IMR-90 (cell line): ENCODE measurements at regions not wholly inside any gene's neighbourhood (a gene's known extent, or its start where the extent isn't known, plus 50 kb on each side); places are given as distances from the start of the nearest gene placed in this dataset.

ENCODE experiments used
- ATAC-seq: fragments of 200-7000 bp; cut with Tn5 transposase; 2 replicates; pipeline ENCODE4 v1.9.1; 2020; ENCODE audit warnings: low read depth, mild to moderate bottlenecking, moderate library complexity
- BruUV-seq: library from RNA; stranded (reverse); fragments of 400-500 nt; replicated peaks from 2 replicates; lab custom pipeline; 2021; lab: Mats Ljungman, UMichigan
- CTCF ChIA-PET: fragments of 300-600 bp; formaldehyde crosslinking; extraction: SDS; loops from one replicate; lab custom pipeline; 2021; ENCODE audit warnings: antibody characterized with exemption; lab: Yijun Ruan, JAX
- POLR2A ChIA-PET: fragments of 300-600 bp; sonication (Branson Sonifier 250); formaldehyde crosslinking; loops from one replicate; lab custom pipeline; 2022; ENCODE audit warnings: antibody characterized with exemption; ENCODE audit not compliant: unreplicated experiment; lab: Charles Lee
- DNase-seq: peaks from one replicate; pipeline ENCODE4 v3.0.0; 2013
- H2AFZ ChIP-seq: replicated peaks from 2 replicates; pipeline ENCODE3; 2013; ENCODE audit warnings: low read length, mild to moderate bottlenecking; ENCODE audit not compliant: poor library complexity
- H2AK5ac ChIP-seq: 2 replicates; pipeline ENCODE4 v1.6.1; 2013; ENCODE audit warnings: low read depth, low read length, inconsistent platforms
- H2AK9ac ChIP-seq: replicated peaks from 2 replicates; pipeline ENCODE3; 2013; ENCODE audit warnings: mild to moderate bottlenecking, low read depth, low read length, moderate library complexity; ENCODE audit not compliant: poor library complexity
- H2BK120ac ChIP-seq: 2 replicates; pipeline ENCODE4 v1.6.1; 2013; ENCODE audit warnings: low read depth, low read length, inconsistent platforms
- H2BK15ac ChIP-seq: 3 replicates; pipeline ENCODE4 v1.6.1; 2013; ENCODE audit warnings: low read depth, low read length, inconsistent platforms
- H2BK20ac ChIP-seq: 2 replicates; pipeline ENCODE4 v1.6.1; 2013; ENCODE audit warnings: low read depth, mild to moderate bottlenecking, inconsistent platforms, low read length, moderate library complexity
- H2BK5ac ChIP-seq: 2 replicates; pipeline ENCODE4 v1.6.1; 2013; ENCODE audit warnings: mild to moderate bottlenecking, low read depth, low read length, inconsistent platforms; ENCODE audit not compliant: poor library complexity, severe bottlenecking
- H3K14ac ChIP-seq: replicated peaks from 2 replicates; pipeline ENCODE4 v1.6.1; 2013; ENCODE audit warnings: low read depth, low read length, inconsistent platforms
- H3K18ac ChIP-seq: 2 replicates; pipeline ENCODE4 v1.6.1; 2013; ENCODE audit warnings: low read depth, low read length, control low read depth
- H3K23ac ChIP-seq: 2 replicates; pipeline ENCODE4 v1.6.1; 2013; ENCODE audit warnings: low read depth, low read length, inconsistent platforms
- H3K27ac ChIP-seq: 2 replicates; pipeline ENCODE4 v1.5.1; 2013; ENCODE audit warnings: mild to moderate bottlenecking, control low read depth, low read length; ENCODE audit not compliant: insufficient read depth
- H3K27me3 ChIP-seq: 2 replicates; pipeline ENCODE4 v1.6.1; 2013; ENCODE audit warnings: low read length; ENCODE audit not compliant: control insufficient read depth, insufficient read depth
- H3K36me3 ChIP-seq: 2 replicates; pipeline ENCODE4 v1.6.1; 2013; ENCODE audit warnings: low read length, mixed read lengths; ENCODE audit not compliant: control insufficient read depth, insufficient read depth
- H3K4ac ChIP-seq: 2 replicates; pipeline ENCODE4 v1.6.1; 2013; ENCODE audit warnings: low read depth, low read length, inconsistent platforms
- H3K4me1 ChIP-seq: 2 replicates; pipeline ENCODE4 v1.6.1; 2013; ENCODE audit warnings: low read length, mixed read lengths; ENCODE audit not compliant: control insufficient read depth, insufficient read depth
- H3K4me2 ChIP-seq: 2 replicates; pipeline ENCODE4 v1.6.1; 2013; ENCODE audit warnings: low read depth, mild to moderate bottlenecking, control low read depth, low read length, moderate library complexity
- H3K4me3 ChIP-seq: 2 replicates; pipeline ENCODE4 v1.5.1; 2013; ENCODE audit warnings: low read depth, mild to moderate bottlenecking, control low read depth, low read length, moderate library complexity; ENCODE audit not compliant: insufficient read depth
- H3K56ac ChIP-seq: 2 replicates; pipeline ENCODE4 v1.6.1; 2013; ENCODE audit warnings: low read length, inconsistent platforms; ENCODE audit not compliant: insufficient read depth; ENCODE audit errors: extremely low read depth
- H3K79me1 ChIP-seq, 2 experiments: 2 replicates each; pipeline ENCODE4 v1.6.1; 2013; ENCODE audit warnings: low read length in 2 of 2, inconsistent platforms in 1 of 2, low read depth in 1 of 2
- H3K9ac ChIP-seq: 2 replicates; pipeline ENCODE4 v1.6.1; 2013; ENCODE audit warnings: low read depth, low read length, control low read depth
- H3K9me1 ChIP-seq: 2 replicates; pipeline ENCODE4 v1.6.1; 2013; ENCODE audit warnings: low read length, inconsistent platforms; ENCODE audit not compliant: insufficient read depth
- H3K9me3 ChIP-seq: 2 replicates; pipeline ENCODE4 v1.6.1; 2013; ENCODE audit warnings: low read length; ENCODE audit not compliant: control insufficient read depth, insufficient read depth
- H4K20me1 ChIP-seq: 2 replicates; pipeline ENCODE4 v1.6.1; 2013; ENCODE audit warnings: low read length, inconsistent platforms; ENCODE audit not compliant: insufficient read depth
- H4K5ac ChIP-seq: 2 replicates; pipeline ENCODE4 v1.6.1; 2013; ENCODE audit warnings: mild to moderate bottlenecking, low read depth, low read length, control low read depth
- H4K8ac ChIP-seq, 2 experiments: 2 replicates each; pipeline ENCODE4 v1.6.1; 2013; ENCODE audit warnings: low read depth in 2 of 2, low read length in 2 of 2, control low read depth in 1 of 2, inconsistent platforms in 1 of 2
- H4K91ac ChIP-seq: 2 replicates; pipeline ENCODE4 v1.6.1; 2013; ENCODE audit warnings: low read depth, low read length, inconsistent platforms; ENCODE audit not compliant: insufficient read depth
- BHLHE40 ChIP-seq: fragments of 150-350 bp; IDR thresholded peaks from 2 replicates; pipeline ENCODE4 v1.6.1; 2016; ENCODE audit warnings: mild to moderate bottlenecking, low read depth, low read length
- CEBPB ChIP-seq: IDR thresholded peaks from 2 replicates; pipeline ENCODE4 v1.6.1; 2012; ENCODE audit warnings: low read depth, low read length, improper control_type of control experiment
- CHD1 ChIP-seq: IDR thresholded peaks from 2 replicates; pipeline ENCODE4 v1.6.1; 2012; ENCODE audit warnings: low read depth, low read length, improper control_type of control experiment
- CTCF ChIP-seq: conservative IDR thresholded peaks from 2 replicates; pipeline ENCODE4 v1.5.1; 2012; ENCODE audit warnings: mild to moderate bottlenecking, low read depth, low read length, improper control_type of control experiment
- ELK1 ChIP-seq: fragments of 150-350 bp; IDR thresholded peaks from 2 replicates; pipeline ENCODE4 v1.6.1; 2016; ENCODE audit warnings: low read depth, mild to moderate bottlenecking, low read length, moderate library complexity, borderline replicate concordance
- FOS ChIP-seq: fragments of 150-350 bp; IDR thresholded peaks from 2 replicates; pipeline ENCODE4 v1.6.1; 2016; ENCODE audit warnings: low read depth, low read length
- MAFK ChIP-seq: IDR thresholded peaks from 2 replicates; pipeline ENCODE4 v1.6.1; 2012; ENCODE audit warnings: low read depth, low read length, improper control_type of control experiment
- MAZ ChIP-seq: IDR thresholded peaks from 2 replicates; pipeline ENCODE4 v1.6.1; 2012; ENCODE audit warnings: low read depth, mild to moderate bottlenecking, low read length, improper control_type of control experiment, moderate library complexity, borderline replicate concordance
- MXI1 ChIP-seq: IDR thresholded peaks from 2 replicates; pipeline ENCODE4 v1.6.1; 2012; ENCODE audit warnings: low read depth, mild to moderate bottlenecking, low read length, moderate library complexity, borderline replicate concordance
- NFE2L2 ChIP-seq: fragments of 150-350 bp; IDR thresholded peaks from 2 replicates; pipeline ENCODE4 v1.6.1; 2016; ENCODE audit warnings: low read depth, mild to moderate bottlenecking, low read length
- POLR2A ChIP-seq: IDR thresholded peaks from 2 replicates; pipeline ENCODE4 v1.6.1; 2012; ENCODE audit warnings: mild to moderate bottlenecking, low read depth, low read length
- RAD21 ChIP-seq: IDR thresholded peaks from 2 replicates; pipeline ENCODE4 v1.6.1; 2012; ENCODE audit warnings: low read length, improper control_type of control experiment
- RCOR1 ChIP-seq: IDR thresholded peaks from 2 replicates; pipeline ENCODE4 v1.6.1; 2012; ENCODE audit warnings: mild to moderate bottlenecking, low read length, improper control_type of control experiment; ENCODE audit not compliant: insufficient replicate concordance
- RFX5 ChIP-seq: IDR thresholded peaks from 2 replicates; pipeline ENCODE4 v1.8.0; 2012; ENCODE audit warnings: low read depth, mild to moderate bottlenecking, low read length, moderate library complexity
- SMC3 ChIP-seq: fragments of 150-350 bp; IDR thresholded peaks from 2 replicates; pipeline ENCODE4 v1.6.1; 2016; ENCODE audit warnings: low read depth, mild to moderate bottlenecking, antibody characterized with exemption, low read length, moderate library complexity
- USF2 ChIP-seq: fragments of 150-350 bp; IDR thresholded peaks from 2 replicates; pipeline ENCODE4 v1.6.1; 2017; ENCODE audit warnings: mild to moderate bottlenecking, antibody characterized with exemption, low read length, low read depth
- WGBS, 2 experiments: methylation state at CpG; one replicate each; pipeline versions ENCODE4 v1.1.5 to v1.1.7; 2013; ENCODE audit warnings: missing lambda C conversion rate in 2 of 2; ENCODE audit not compliant: insufficient read length in 1 of 2; ENCODE audit errors: extremely low coverage in 2 of 2; 5-methylcytosine and 5-hydroxymethylcytosine counted together
- dilution Hi-C: fragments of 300-500 bp; cut with HindIII; formaldehyde crosslinking; loops from one replicate; pipeline ENCODE4 v1.14.3; 2018; ENCODE audit warnings: low sequenced_read_pairs; ENCODE audit not compliant: unreplicated experiment
- in situ Hi-C: fragments of 300-500 bp; cut with MboI; formaldehyde crosslinking; loops from 3 replicates; pipeline ENCODE4 v1.14.3; 2019; ENCODE audit warnings: low sequenced_read_pairs, inconsistent platforms, mixed read lengths
- intact Hi-C: fragments of 100-400 bp; cut with micrococcal nuclease; formaldehyde crosslinking; loops from 2 replicates; pipeline ENCODE4 v1.10.0; 2022

DNA sequence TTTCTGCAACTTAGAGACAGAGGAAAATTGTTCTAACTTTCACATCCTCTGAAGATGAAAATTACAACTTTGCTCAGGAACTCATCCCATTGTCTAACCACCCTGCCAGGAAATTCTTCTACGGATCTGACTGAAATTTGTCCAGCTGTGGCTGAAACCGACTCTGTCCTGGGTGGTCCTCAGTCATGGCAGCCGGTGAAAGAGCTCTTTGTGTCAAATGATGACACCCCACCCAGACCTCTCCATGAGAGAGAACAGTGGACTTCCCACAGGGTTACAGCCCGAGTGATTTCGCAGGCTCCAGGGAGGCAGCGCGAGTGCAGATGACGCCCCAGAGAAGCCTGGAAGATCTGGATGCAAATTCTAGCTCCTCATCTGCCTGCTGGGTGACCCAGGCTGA is 65.1 kb upstream of the TRIB2 start:
- in situ Hi-C loops = no loop called here
- no peak overlapping the region for H4K8ac ChIP-seq
- POLR2A ChIA-PET = no interaction called here
- no peak overlapping the region for H4K5ac ChIP-seq
- no peak overlapping the region for H2BK5ac ChIP-seq
- H2BK20ac ChIP-seq = no peak overlapping the region
- H3K56ac ChIP-seq = no peak overlapping the region
- no peak overlapping the region for H3K14ac ChIP-seq
- DNase-seq (no peak), ATAC-seq (no peak)
- intact Hi-C loops = no loop called here
- dilution Hi-C loops = no loop called here
- WGBS, 2 experiments = 40% methylated on average over 1 of the region's 8 CpGs; no CpG with 5 or more reads in 1 of the 2 experiments
- no peaks in the 10 kb centered on the region for H3K36me3 ChIP-seq
- no peak overlapping the region for H3K9ac ChIP-seq
- no peak overlapping the region for H3K4me3 ChIP-seq
- no peak overlapping the region for H2AK5ac ChIP-seq
- H2AFZ ChIP-seq = no peak overlapping the region
- H3K4me2 ChIP-seq = no peak overlapping the region
- H4K20me1 ChIP-seq = no peaks in the 10 kb centered on the region
- no peak overlapping the region for H4K91ac ChIP-seq
- H3K9me1 ChIP-seq = no peaks in the 10 kb centered on the region
- no TSS peak for BruUV-seq
- no peak overlapping the region for H2AK9ac ChIP-seq
- no peaks in the 10 kb centered on the region for H3K9me3 ChIP-seq
- CTCF ChIA-PET = no interaction called here
- H3K27ac ChIP-seq = no peak overlapping the region
- peaks cover 4% of the 10 kb centered on the region for H3K27me3 ChIP-seq
- H3K4ac ChIP-seq = no peak overlapping the region
- H3K23ac ChIP-seq = no peak overlapping the region
- H3K79me1 ChIP-seq = no peaks in the 10 kb centered on the region
- no peak overlapping the region for H2BK120ac ChIP-seq
- no peaks in the 10 kb centered on the region for H3K4me1 ChIP-seq
- no peak overlapping the region for H3K18ac ChIP-seq
- TF ChIP-seq MAFK (no peak), RAD21 (no peak), RCOR1 (no peak), NFE2L2 (no peak), USF2 (no peak), CEBPB (no peak), FOS (no peak), SMC3 (no peak), BHLHE40 (no peak), MAZ (no peak), CHD1 (no peak), RFX5 (no peak), CTCF (no peak), POLR2A (no peak), MXI1 (no peak), ELK1 (no peak)
- no peak overlapping the region for H2BK15ac ChIP-seq
